Naive thymus-derived CD4-positive, alpha-beta T cell (primary cell): ENCODE measurements at regions not wholly inside any gene's neighbourhood (a gene's known extent, or its start where the extent isn't known, plus 50 kb on each side); places are given as distances from the start of the nearest gene placed in this dataset.

Experiments used
- ATAC-seq: fragments of 150-1000 bp; cut with Tn5 transposase; 2 replicates; pipeline ENCODE4 v1.10.0; 2021; ENCODE audit warnings: mild to moderate bottlenecking, moderate library complexity
- CTCF ChIA-PET: fragments of 350-600 bp; sonication (Branson Sonifier 250); formaldehyde crosslinking; loops from one replicate; lab custom pipeline; 2021; ENCODE audit warnings: antibody characterized with exemption; lab: Charles Lee
- POLR2A ChIA-PET: fragments of 350-600 bp; sonication (Branson Sonifier 250); formaldehyde crosslinking; loops from one replicate; lab custom pipeline; 2021; ENCODE audit warnings: antibody characterized with exemption, inconsistent platforms; lab: Charles Lee
- DNase-seq, 9 donors: peaks; one replicate each; pipeline versions ENCODE4 v3.0.0 to v3.0.0-alpha.2; 2020 to 2022; ENCODE audit warnings: mixed read lengths in 1 of 9
- H3K27ac ChIP-seq: one replicate; pipeline ENCODE4 v1.7.0; 2013; ENCODE audit warnings: mild to moderate bottlenecking, low read depth, low read length, moderate library complexity
- H3K27me3 ChIP-seq, 2 donors: one replicate each; pipeline ENCODE4 v1.7.0; 2013; ENCODE audit warnings: low read length in 2 of 2, mild to moderate bottlenecking in 2 of 2, moderate library complexity in 2 of 2; ENCODE audit not compliant: control insufficient read depth in 2 of 2, insufficient read depth in 2 of 2
- H3K36me3 ChIP-seq, 3 experiments: 1 replicate in 2 of 3; 2 replicates in 1 of 3; pipeline ENCODE4 v1.7.0; 2013; ENCODE audit warnings: low read length in 3 of 3, mild to moderate bottlenecking in 3 of 3, moderate library complexity in 1 of 3; ENCODE audit not compliant: insufficient read depth in 3 of 3, control insufficient read depth in 2 of 3
- H3K4me1 ChIP-seq, 2 donors: one replicate each; pipeline ENCODE4 v1.7.0; 2013; ENCODE audit warnings: low read length in 2 of 2, mild to moderate bottlenecking in 2 of 2, moderate library complexity in 1 of 2; ENCODE audit not compliant: control insufficient read depth in 2 of 2, insufficient read depth in 2 of 2
- H3K4me3 ChIP-seq: 2 replicates; pipeline ENCODE4 v1.7.0; 2013; ENCODE audit warnings: mild to moderate bottlenecking, low read length
- H3K9me3 ChIP-seq, 3 experiments: 1 replicate in 2 of 3; 2 replicates in 1 of 3; pipeline ENCODE4 v1.7.0; 2013; ENCODE audit warnings: low read length in 3 of 3; ENCODE audit not compliant: control insufficient read depth in 2 of 3
- H3K27ac Mint-ChIP-seq, 9 donors: one replicate each; pipeline ENCODE4 v1.8.0; 2020 to 2022; ENCODE audit warnings: mixed read lengths in 9 of 9, mild to moderate bottlenecking in 8 of 9, moderate library complexity in 5 of 9, inconsistent platforms in 2 of 9
- H3K27me3 Mint-ChIP-seq, 5 donors: one replicate each; pipeline ENCODE4 v1.8.0; 2021 to 2022; ENCODE audit warnings: mixed read lengths in 5 of 5, mild to moderate bottlenecking in 1 of 5
- H3K36me3 Mint-ChIP-seq, 5 donors: one replicate each; pipeline ENCODE4 v1.8.0; 2020 to 2022; ENCODE audit warnings: mixed read lengths in 5 of 5, mild to moderate bottlenecking in 3 of 5, inconsistent platforms in 1 of 5
- H3K4me1 Mint-ChIP-seq, 7 donors: one replicate each; pipeline ENCODE4 v1.8.0; 2020 to 2022; ENCODE audit warnings: mixed read lengths in 7 of 7, mild to moderate bottlenecking in 3 of 7, inconsistent platforms in 1 of 7
- H3K4me3 Mint-ChIP-seq, 10 donors: one replicate each; pipeline ENCODE4 v1.8.0; 2020 to 2022; ENCODE audit warnings: mild to moderate bottlenecking in 10 of 10, mixed read lengths in 10 of 10, moderate library complexity in 6 of 10, inconsistent platforms in 2 of 10
- H3K9me3 Mint-ChIP-seq, 11 donors: one replicate each; pipeline ENCODE4 v1.8.0; 2020 to 2022; ENCODE audit warnings: mixed read lengths in 11 of 11, mild to moderate bottlenecking in 4 of 11, inconsistent platforms in 1 of 11, moderate library complexity in 1 of 11
- intact Hi-C, 2 donors: fragments of 100-400 bp; cut with micrococcal nuclease; formaldehyde crosslinking; loops; one replicate each; pipeline ENCODE4 v1.15.1; 2023

GRCh38 chr2:172296267-172297046 is 130.9 kb upstream of the ITGA6 start:
- H3K27me3 Mint-ChIP-seq: peaks cover 0 to 46% (median 19%) of the 10 kb centered on the region in 5 donors
- peaks cover 0 to 2% (median 0%) of the 10 kb centered on the region in 7 donors for H3K4me1 Mint-ChIP-seq
- DNase-seq: no peak
- no peaks in the 10 kb centered on the region for H3K4me1 ChIP-seq
- H3K4me3 Mint-ChIP-seq: no peak overlapping the region
- no peaks in the 10 kb centered on the region for H3K27me3 ChIP-seq
- no peaks in the 10 kb centered on the region for H3K9me3 ChIP-seq
- peaks cover 0 to 5% (median 0%) of the 10 kb centered on the region in 5 donors for H3K36me3 Mint-ChIP-seq
- H3K4me3 ChIP-seq: no peak overlapping the region
- no peak overlapping the region for H3K27ac ChIP-seq
- H3K36me3 ChIP-seq: no peaks in the 10 kb centered on the region
- POLR2A ChIA-PET: interaction anchor here (0.6 kb wide), 1 partner anchor 99 kb away, joined by 4 read pairs; no protein-coding TSS in a partner anchor
- CTCF ChIA-PET: no interaction called here
- no peak overlapping the region for H3K27ac Mint-ChIP-seq
- H3K9me3 Mint-ChIP-seq: peaks cover 0 to 10% (median 0%) of the 10 kb centered on the region in 11 donors
- no peak for ATAC-seq
- intact Hi-C loops: no loop called here

GRCh38 chr2:172297531-172297930 is 129.9 kb upstream of the ITGA6 start:
- ATAC-seq (no peak), DNase-seq (no peak)
- Mint-ChIP-seq H3K27me3 (peaks cover 0 to 52% (median 19%) of the 10 kb centered on the region in 5 donors), H3K9me3 (peaks cover 0 to 4% (median 0%) of the 10 kb centered on the region in 11 donors), H3K4me3 (no peak overlapping the region), H3K4me1 (peaks cover 0 to 2% (median 0%) of the 10 kb centered on the region in 7 donors), H3K36me3 (peaks cover 0 to 5% (median 0%) of the 10 kb centered on the region in 5 donors), H3K27ac (no peak overlapping the region)
- ChIA-PET POLR2A (interaction anchor here (0.6 kb wide), 1 partner anchor 98 kb away, joined by 4 read pairs; no protein-coding TSS in a partner anchor), CTCF (interaction anchor here (0.8 kb wide), 1 partner anchor 10 kb away, joined by 3 read pairs; no protein-coding TSS in a partner anchor)
- Histone ChIP-seq H3K9me3 (no peaks in the 10 kb centered on the region), H3K4me3 (no peak overlapping the region), H3K36me3 (no peaks in the 10 kb centered on the region), H3K27ac (no peak overlapping the region), H3K4me1 (no peaks in the 10 kb centered on the region), H3K27me3 (peaks cover 0 to 2% of the 10 kb centered on the region in 2 donors)
- intact Hi-C loops: no loop called here

GRCh38 chr2:172297950-172298349 is 129.4 kb upstream of the ITGA6 start:
- H3K36me3 ChIP-seq: no peaks in the 10 kb centered on the region

DNA sequence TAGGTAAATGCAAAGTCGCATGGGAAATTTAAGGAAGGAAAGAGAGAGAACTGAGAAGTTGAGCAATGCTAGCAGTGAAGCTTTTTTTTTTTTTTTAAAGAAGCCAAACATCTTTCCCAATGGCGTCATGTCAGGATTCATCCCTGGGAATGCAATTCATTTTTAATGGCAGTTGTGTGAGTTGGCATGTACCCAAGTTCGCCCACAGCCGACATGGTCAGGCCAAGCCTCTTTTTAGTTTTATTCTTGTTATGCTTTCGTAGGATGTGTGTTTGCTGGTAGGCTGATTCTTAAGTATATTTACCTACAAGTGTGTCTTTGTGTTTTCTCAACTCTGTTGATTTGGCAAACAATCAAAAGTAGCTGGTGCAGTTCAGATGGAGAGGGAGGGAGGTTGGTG is 127.6 kb upstream of the ITGA6 start:
- Histone ChIP-seq H3K9me3 (no peaks in the 10 kb centered on the region), H3K27me3 (peaks cover 0 to 2% of the 10 kb centered on the region in 2 donors), H3K36me3 (no peaks in the 10 kb centered on the region), H3K27ac (no peak overlapping the region), H3K4me3 (no peak overlapping the region), H3K4me1 (no peaks in the 10 kb centered on the region)
- no peak overlapping the region for H3K27ac Mint-ChIP-seq
- ChIA-PET CTCF (no interaction called here), POLR2A (interaction anchor here (0.7 kb wide), 1 partner anchor 58 kb away, joined by 3 read pairs; no protein-coding TSS in a partner anchor)
- no peak overlapping the region for H3K4me3 Mint-ChIP-seq
- H3K4me1 Mint-ChIP-seq: peaks cover 0 to 2% (median 0%) of the 10 kb centered on the region in 7 donors
- ATAC-seq (no peak), DNase-seq (no peak)
- H3K27me3 Mint-ChIP-seq: peaks cover 0 to 61% (median 19%) of the 10 kb centered on the region in 5 donors
- intact Hi-C loops: no loop called here
- peaks cover 0 to 4% (median 0%) of the 10 kb centered on the region in 11 donors for H3K9me3 Mint-ChIP-seq
- H3K36me3 Mint-ChIP-seq: peaks cover 0 to 5% (median 0%) of the 10 kb centered on the region in 5 donors

More at GRCh38 chr2:172297950-172298349, 129.4 kb upstream of the ITGA6 start:
- no peak for DNase-seq
- ChIA-PET POLR2A (no interaction called here), CTCF (no interaction called here)
- Mint-ChIP-seq H3K27me3 (peaks cover 0 to 52% (median 19%) of the 10 kb centered on the region in 5 donors), H3K27ac (no peak overlapping the region), H3K36me3 (peaks cover 0 to 5% (median 0%) of the 10 kb centered on the region in 5 donors), H3K4me1 (peaks cover 0 to 2% (median 0%) of the 10 kb centered on the region in 7 donors), H3K4me3 (no peak overlapping the region), H3K9me3 (peaks cover 0 to 4% (median 0%) of the 10 kb centered on the region in 11 donors)
- intact Hi-C loops: no loop called here
- Histone ChIP-seq H3K4me1 (no peaks in the 10 kb centered on the region), H3K4me3 (no peak overlapping the region), H3K9me3 (no peaks in the 10 kb centered on the region), H3K27me3 (peaks cover 0 to 2% of the 10 kb centered on the region in 2 donors), H3K27ac (no peak overlapping the region)
- ATAC-seq: no peak

DNA sequence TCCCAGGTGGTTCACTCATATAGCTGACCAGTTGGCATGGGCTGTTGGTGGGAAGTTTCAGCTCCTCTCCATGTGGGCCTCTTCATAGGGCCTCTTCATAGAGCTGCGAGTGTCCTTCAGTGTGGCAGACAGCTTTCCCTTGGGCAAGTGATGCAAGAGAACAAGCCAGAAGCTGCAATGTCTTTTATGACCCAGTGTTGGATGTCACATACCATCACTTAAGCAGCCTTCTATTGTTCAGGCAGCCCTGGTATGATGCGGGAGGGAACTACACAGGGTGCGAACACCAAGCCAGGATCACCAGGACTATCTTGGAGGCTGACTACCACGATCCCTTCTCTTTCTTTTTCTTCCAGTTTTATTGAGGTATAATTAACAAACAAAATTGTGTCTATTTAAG is 126.5 kb upstream of the ITGA6 start:
- H3K9me3 Mint-ChIP-seq: peaks cover 0 to 4% (median 0%) of the 10 kb centered on the region in 11 donors

DNA sequence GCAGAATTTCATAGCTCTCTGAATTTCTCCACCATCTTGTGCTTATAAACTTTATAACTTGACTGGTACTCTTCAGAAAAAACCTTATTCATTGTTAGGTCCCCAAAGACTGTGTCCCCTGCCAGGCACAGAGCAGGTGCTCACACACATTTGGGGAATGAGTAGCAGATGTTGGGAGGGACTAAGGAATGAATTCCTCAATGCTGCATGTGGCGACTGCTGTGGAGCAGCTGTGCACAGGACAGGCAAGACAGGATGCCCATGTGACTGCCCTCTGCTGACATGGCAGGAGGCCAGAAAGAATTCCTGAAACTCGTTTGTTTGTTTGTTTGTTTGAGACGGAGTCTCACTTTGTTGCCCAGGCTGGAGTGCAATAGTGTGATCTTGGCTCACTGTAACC is 122.3 kb upstream of the ITGA6 start:
- Histone ChIP-seq H3K4me1 (no peaks in the 10 kb centered on the region), H3K27me3 (peaks cover 0 to 2% of the 10 kb centered on the region in 2 donors), H3K4me3 (no peak overlapping the region), H3K9me3 (no peaks in the 10 kb centered on the region), H3K27ac (no peak overlapping the region), H3K36me3 (no peaks in the 10 kb centered on the region)
- DNase-seq (no peak), ATAC-seq (no peak)
- Mint-ChIP-seq H3K4me1 (peaks cover 0 to 1% (median 0%) of the 10 kb centered on the region in 7 donors), H3K9me3 (peaks cover 0 to 4% (median 0%) of the 10 kb centered on the region in 11 donors), H3K27me3 (peaks cover 0 to 24% (median 5%) of the 10 kb centered on the region in 5 donors), H3K27ac (no peak overlapping the region), H3K4me3 (no peak overlapping the region), H3K36me3 (peaks cover 0 to 5% (median 0%) of the 10 kb centered on the region in 5 donors)
- intact Hi-C loops: no loop called here
- CTCF ChIA-PET: no interaction called here
- POLR2A ChIA-PET: no interaction called here

More for the DNA sequence above, 126.5 kb upstream of the ITGA6 start:
- CTCF ChIA-PET: interaction anchor here (0.6 kb wide), 1 partner anchor 33 kb away, joined by 3 read pairs; no protein-coding TSS in a partner anchor
- Mint-ChIP-seq H3K36me3 (peaks cover 0 to 5% (median 0%) of the 10 kb centered on the region in 5 donors), H3K4me1 (peaks cover 0 to 2% (median 0%) of the 10 kb centered on the region in 7 donors), H3K27me3 (peaks cover 0 to 57% (median 18%) of the 10 kb centered on the region in 5 donors), H3K4me3 (no peak overlapping the region), H3K27ac (no peak overlapping the region)
- intact Hi-C loops: no loop called here
- Histone ChIP-seq H3K27ac (no peak overlapping the region), H3K27me3 (peaks cover 0 to 2% of the 10 kb centered on the region in 2 donors), H3K4me1 (no peaks in the 10 kb centered on the region), H3K36me3 (no peaks in the 10 kb centered on the region), H3K9me3 (no peaks in the 10 kb centered on the region), H3K4me3 (no peak overlapping the region)
- POLR2A ChIA-PET: no interaction called here
- DNase-seq (no peak), ATAC-seq (no peak)
